ENCODE measurements at regions not wholly inside any gene's neighbourhood (a gene's known extent, or its start where the extent isn't known, plus 50 kb on each side); places are given as distances from the start of the nearest gene placed in this dataset.
A peak's percentile ranks its signal among the peaks of the same experiment; 100 is the strongest.

DNA sequence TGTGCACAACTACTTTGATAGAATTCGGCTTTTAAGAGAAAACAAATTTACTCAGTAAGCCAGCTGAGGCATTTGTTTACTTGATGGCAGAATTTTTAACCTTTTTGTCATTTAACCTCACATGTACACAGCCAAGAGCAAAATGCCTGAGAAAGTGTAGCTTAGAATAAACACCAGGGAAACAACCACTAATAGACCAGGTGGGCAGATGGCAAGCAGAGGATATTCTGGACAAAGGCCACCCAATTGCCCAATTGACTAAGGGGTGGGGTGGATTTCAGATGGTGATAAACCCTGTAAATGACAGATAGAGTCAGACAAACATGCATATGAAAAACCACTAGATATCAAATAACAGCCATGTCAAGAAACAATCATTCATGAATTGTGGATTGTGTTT, 190.7 kb upstream of the FBXL4 start:
- DNase-seq (ENCODE audit: low spot score) = no peak

DNA sequence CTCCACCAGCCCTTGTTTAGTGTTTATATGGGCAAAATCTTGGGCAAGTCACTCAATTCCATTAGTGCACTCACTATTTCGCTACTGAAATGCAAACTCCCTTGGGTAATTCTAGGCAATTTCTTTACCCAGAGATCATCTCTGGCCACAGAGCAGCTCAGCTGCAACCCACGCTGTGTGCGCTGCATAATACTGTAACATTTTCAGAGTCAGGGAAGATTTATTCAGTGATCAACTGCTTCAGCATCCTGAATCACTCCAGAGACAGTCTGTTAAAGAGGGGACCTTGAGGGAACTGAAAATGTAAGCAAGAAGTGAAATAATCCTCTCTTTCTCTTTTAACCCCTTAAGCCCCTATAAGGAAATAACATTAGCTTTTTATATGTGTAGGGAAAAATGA, 189.6 kb upstream of the FBXL4 start:
- no peak for DNase-seq (ENCODE audit: low spot score)

DNA sequence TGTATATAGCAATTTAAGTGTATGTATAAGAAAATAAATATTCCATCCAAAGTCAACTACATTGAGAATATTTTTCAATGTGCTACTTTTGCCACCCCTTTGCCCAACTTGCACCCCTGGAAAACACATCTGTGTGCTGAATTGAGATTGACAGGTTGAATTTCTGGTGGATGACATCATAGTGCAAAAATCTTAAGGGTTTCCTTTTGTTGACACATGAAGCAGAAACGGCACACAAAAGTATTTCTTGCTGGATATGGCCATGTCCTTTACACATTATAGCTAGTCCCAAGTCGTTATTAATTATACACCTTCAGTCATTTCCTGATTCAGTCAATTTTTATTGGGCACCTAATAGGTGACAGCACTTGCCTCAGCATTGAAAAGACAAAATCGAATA, 188.7 kb upstream of the FBXL4 start:
- DNase-seq (ENCODE audit: low spot score) = no peak

DNA sequence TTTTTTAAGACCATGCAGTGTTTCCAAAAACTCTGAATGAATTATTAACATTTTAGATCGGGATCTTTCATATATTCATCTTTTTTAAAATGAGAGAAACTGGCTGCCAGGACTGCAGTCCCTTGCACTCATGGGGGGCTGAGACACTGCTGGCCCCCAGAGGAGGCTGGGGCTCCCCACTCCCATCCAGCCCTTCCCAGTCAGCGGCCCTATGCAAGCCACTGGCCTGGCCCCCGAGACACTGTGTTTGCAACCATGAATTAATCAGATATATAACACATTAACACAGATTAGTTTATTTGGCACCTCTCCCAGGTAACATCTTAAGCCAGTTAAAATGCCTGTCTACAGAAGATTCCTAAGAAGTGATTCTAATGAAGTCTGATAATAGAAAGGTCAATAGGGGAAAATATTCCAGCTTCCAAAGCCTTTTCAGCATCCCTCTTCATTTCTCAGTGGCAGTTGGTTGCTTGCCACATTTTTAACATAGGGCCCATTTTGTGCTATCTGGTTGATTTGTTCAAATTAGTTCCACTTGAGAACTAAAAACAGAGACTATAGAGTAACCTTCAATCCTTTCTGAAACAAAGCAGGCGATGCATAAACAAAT, 184.4 kb upstream of the FBXL4 start:
- no peak for DNase-seq (ENCODE audit: low spot score)

DNA sequence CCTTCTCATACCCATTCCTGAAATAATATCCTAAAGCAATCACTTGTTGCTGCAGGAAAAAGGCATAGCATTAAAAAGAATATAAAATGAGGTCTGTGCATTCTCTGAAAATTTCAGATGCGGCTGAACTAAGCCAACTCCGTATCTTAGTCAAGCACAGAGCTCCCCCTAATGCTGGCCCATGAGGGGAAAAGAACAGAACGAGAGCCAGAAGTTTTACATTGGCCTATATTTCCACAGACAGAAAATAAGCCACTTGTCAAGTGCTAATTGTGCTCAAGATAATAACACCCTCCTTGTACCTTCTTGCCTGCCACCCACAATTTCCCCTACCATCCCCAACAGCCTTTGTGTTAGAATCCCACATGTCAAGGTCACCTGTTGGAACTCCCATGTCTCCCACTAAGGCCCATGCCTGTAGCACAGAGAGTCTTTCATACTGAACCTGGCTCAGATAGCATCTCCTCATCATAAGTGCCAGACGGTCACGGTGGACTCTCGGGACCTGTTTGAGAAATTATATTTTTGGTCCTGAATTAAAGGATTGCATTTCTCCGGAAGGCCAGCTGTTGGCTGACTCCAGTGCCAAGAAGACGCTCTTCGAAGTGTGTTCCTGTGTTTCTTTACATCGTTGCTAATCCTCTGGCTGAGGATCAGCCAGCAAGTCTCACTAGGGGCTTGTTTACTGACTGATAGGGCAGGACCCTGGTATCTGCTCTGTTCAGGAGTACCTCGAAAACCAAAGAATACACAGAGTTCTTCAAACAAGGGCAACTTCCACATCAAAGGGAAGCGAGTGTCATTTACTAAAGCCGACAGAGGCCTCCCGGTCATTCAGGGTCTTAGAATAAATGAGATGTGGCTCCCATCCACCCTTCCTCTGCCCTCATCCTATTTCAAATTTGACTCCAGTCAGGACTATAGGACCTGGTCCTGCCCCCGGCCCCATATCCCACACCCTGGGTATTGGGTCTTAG, 183.4 kb upstream of the FBXL4 start:
- no peak for DNase-seq (ENCODE audit: low spot score)

DNA sequence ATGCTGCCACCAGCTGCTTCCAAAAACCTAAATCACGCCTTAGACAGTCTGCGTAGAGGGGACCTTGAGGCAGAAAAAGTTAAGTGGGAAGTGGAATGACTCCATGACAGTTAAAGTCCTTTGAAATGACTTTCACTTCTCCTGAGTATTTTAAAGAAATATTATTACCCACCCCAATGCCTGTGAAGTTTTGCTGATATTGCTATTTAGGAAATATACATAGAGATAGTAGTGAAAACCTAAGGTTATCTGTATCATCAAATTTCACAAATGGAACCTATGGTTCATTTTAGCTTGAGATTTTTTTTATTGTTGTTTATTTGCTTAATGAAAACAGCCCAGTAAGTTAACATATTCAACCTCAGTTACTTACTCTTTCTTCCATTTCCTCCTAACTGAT, 182.1 kb upstream of the FBXL4 start:
- no peak for DNase-seq (ENCODE audit: low spot score)

DNA sequence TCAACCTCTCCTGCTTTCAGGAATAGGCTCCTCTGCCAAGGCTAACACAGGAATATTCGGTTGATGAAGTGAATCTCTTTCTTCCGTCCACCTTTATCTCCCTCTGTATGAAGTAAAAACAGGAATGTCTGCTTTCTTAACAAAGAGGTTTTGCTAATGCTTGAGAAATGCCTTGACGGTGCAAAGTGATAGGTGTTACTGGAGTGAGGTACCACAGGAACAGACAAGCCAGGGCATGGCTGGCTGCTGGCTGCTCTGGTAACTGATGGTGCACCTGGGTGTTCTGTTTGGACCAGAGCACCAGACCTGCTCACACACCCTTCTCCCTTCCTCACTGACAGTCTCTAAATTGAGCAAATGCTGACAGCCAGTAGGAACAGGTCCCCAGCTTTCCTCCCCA, 174.0 kb upstream of the FBXL4 start:
- no peak for DNase-seq (ENCODE audit: low spot score)

DNA sequence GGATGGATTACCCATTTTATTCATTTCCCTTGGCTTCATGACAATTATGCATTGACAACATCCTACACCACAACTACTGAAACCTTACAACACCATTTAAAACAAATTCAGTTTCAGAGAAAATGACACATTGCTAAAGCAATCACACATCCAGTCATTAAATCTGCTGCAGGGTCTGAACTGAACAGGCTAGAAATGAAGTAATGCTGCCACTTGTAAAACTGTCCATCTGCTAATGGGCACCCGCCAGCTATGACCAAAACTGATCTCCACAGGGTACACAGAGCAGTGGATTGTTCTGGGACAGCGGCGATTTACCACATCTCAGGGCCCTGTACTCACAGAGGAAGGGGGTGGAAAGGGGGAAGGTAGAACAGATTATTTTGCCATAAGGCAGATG, 172.9 kb upstream of the FBXL4 start:
- DNase-seq (ENCODE audit: low spot score) = peak; percentile 26

DNA sequence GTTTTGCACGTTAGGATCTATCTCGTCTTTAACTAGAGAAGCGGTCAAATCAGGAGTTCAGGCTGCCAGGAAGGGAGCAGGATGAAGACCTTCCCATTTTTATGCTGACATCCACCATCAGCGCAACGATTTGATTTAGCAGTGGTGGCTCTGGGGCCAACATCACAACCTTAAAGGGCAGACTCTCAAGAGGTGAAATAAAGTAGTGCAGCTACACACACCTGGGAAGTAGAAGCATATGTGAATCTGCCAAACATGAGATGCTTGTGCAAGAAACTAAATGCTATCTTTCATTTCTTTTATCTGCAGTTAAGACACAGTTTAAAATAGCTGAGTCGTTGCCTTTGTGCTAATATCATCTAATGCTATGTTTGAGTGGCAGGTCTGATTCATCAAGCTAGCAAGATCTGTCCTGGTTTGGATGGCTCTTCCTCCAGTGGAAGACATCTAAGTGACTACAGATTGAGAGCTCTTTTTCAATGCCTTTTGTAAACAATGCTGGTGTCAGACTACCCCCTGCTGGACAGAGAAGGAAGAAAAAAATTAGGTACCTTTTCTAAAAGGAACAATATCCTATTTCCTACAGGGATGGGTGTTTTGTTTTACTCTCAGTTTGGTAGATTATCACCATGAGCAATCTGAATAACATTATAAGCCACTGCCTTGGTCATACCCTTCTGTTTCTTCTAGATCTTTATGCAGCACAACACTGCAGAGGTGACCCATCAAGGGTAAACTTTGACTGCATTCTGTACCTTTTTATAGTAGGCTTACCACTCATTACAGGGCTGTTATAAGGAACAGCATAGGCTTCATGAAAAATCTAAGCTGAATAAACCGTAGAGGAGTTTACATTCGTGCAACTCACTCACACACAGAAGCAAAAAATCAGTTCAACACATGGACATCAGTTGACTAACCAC, 171.6 kb upstream of the FBXL4 start:
- peak; percentile 66 for DNase-seq (ENCODE audit: low spot score)

DNA sequence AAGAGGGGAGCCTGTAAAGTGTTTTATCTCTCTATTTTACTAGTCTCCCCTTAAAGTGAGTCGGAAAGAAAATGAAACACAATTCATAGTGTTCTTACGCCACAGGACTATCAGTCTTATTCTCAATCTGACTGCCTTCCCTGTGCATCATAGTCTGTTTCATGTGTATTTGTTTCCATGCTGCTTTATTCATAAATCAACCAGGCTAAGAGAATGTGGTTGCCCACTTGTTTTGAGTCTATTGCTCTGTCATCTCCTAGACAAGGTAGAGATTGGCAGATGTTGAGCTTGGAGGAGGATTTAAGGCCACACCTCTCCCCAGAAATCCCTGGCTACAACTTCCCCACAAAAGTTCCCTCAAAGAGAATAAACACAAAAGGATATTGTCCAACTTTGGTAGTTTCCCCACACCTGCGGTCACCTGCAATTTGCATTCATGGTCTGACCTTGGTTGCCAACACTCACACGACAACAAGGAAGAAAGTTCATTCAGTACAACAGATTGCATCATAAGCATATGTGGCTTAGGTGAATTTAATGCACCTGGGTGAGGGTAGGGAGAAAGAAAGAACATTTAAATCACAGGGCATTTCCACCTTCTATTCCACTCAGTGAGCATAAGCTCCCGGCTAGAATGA, 167.1 kb upstream of the FBXL4 start:
- DNase-seq (ENCODE audit: low spot score) = no peak

DNA sequence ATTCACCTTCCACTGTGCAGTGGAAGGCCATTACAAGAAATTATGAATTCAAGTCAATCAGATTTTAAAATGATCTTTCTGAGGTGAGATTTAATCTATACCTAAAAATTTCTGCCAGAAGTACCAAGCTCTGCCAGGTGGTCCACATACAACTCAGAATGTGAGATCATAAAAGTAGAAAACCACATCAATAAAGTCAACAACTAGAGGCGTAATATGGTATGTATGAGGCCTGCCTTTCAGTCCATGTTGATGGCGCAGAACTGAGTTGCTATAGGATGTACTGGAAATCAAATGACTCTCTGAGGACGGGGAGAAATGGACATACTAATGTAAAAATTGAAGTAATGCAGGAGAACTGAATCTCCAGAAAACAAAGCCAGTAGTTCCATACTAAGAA, 163.8 kb upstream of the FBXL4 start:
- no peak for DNase-seq (ENCODE audit: low spot score)

DNA sequence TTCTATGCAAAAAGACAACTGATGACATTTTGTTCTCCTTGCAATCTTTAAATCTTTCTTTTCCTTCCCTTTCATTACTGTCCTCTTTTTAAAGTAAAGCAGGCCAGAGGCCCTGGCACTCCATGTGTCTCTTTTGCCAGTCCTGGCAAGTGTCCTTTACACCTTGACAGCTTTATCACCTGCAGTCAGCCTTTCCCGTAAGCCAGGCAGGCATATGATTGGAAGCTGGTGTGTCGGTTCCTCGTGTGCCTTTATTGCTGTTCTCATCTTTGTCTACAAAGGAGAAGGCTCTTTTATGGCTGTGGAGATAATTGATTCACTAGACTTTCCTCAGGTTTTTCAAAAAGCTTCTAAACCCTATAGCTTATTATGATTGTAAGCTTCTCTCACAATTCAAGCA, 162.3 kb upstream of the FBXL4 start:
- no peak for DNase-seq (ENCODE audit: low spot score)

DNA sequence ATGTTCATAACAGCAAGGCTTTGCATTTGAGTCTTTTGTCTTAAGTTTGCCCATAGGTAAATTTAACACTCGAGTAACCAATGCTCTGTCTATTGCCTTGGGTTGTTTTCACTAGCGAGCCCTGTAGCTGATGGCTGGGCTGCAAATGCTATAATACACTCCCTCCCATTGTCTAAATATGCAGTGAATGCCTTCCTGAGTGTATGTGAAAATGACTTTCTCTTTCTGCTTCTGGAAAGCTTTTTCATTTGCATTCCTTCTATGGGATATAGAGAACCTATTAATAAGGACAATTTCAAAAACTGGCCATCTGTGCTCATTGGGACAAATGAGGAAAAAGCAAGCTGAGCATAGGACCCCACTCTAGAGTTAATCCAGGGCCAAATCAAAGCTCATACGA, 156.5 kb upstream of the FBXL4 start:
- no peak for DNase-seq (ENCODE audit: low spot score)

DNA sequence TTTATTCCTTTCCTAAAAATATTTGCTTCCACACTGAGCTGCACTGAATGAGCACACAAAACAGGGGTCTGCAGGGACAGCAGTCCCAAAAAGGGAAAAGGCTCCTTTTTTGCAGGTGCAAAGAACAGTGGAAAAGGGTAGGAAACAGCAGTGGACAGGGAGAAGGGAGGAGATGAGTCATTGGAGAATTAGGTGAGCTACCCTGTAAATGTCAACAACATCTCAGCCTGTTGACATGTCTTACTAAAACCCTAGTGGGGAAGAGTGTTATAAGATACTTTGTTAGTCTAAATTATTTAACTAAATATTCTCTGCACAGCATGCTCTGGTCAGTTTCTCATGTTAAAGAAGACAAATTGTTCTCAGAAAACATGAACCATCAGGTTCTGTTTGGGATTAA, 151.5 kb upstream of the FBXL4 start:
- no peak for DNase-seq (ENCODE audit: low spot score)

DNA sequence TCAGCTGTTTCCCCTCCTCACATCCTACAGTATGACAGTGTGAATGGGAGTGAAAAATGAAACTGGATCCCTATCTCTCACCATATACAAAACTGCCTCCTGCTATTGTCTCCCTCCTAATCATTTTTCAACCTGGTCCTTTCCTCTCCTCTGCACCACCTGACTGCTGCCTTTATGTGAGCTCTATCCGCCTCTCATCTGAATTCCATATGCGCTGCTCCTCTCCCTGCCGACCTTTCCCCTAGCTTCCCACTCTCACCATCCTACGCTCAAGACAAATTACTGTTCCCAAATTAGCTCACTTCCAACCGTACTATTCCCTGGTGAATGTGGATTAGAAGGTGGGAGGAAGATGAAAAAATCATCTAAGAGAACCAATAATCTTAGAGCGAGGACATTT, 148.4 kb upstream of the FBXL4 start:
- DNase-seq (ENCODE audit: low spot score) = no peak

DNA sequence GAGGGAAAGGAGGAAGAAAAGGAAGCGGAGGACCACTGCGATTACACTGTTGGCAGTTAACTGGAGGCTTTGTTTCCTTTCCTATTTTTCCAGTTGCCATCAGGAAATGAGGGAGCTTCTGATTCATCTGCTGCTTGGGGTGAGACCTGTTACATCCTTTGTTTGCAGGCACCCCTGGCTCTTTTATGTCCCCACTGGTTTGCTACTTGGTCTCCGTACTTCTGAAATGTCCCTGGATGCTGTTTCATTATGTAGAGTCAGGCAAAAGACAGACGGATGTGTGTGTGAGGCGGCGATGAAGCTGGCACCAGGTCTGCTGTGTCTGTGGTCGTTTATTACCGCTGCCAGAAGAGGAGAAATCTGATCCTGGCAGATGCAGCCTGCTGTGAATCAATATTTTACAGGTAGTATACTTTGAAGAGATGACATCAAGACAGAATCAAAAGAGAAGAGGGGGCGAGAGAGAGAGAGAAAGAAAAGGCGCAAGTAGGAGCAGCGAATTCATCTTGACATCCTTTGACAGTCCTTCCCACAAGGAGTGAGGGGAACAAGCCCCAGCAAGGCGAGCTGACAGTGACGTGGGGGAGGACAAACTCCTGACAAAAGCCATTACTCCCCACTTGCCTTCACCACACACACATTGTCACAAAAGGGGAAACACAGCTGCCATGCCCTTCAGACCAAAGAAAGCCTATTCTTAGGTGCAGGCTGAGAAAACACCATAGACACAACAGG, 145.9 kb upstream of the FBXL4 start:
- no peak for DNase-seq (ENCODE audit: low spot score)

DNA sequence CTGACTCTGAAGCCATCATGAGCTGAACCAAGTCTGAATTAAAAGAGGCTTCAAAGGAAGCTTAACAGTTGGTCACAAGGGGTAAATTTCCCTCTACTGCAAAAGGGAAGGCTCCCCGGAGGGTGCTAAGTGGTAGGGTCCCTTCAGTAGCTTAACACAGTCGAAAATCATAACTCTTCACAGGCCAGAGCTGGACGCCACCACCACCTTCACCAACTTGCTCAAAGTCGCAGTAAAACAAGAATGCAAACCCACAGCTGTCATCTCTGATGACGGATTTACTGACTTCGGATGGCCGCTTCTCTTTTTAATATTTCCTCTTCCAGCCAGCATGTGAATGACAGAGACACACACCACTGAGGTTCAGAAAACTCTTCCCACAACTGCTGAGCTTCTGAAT, 144.7 kb upstream of the FBXL4 start:
- no peak for DNase-seq (ENCODE audit: low spot score)

DNA sequence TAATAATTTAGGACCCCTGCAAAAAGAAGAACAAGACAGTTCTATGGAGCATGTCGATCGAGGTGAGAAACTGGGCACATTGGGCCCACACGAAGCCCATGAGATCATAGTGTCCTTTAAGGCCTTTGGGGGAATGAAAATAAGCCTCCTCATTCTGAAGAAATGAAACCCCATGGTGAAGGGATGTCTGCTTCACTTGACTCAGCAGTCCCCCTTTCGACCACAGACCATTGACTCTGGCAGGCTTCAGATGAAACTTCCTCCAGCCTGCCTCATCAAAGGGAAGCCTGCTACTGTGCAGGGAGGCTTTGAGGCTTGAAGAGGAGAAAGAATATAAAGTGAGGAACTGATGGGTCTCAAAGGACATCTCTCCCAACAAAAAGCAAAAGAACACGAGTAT, 144.2 kb upstream of the FBXL4 start:
- no peak for DNase-seq (ENCODE audit: low spot score)

DNA sequence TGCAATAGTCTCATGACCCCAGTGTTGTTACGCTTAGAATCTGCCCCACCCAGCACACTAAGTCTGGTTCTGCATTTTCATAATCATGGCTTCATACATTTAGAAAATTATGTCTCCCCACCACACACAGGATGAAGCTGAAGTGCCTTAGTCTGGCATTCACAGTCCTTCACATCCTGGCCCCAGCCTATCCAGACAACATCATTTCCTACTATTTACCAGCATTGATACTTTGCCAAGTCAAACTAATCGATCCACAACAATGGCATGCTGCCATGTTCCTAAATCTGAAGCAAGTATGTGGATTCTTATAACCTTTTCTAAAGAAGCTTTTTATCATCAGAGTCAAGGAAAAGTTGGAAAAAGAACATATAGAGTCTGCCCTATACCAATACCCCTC, 132.4 kb upstream of the FBXL4 start:
- no peak for DNase-seq (ENCODE audit: low spot score)

DNA sequence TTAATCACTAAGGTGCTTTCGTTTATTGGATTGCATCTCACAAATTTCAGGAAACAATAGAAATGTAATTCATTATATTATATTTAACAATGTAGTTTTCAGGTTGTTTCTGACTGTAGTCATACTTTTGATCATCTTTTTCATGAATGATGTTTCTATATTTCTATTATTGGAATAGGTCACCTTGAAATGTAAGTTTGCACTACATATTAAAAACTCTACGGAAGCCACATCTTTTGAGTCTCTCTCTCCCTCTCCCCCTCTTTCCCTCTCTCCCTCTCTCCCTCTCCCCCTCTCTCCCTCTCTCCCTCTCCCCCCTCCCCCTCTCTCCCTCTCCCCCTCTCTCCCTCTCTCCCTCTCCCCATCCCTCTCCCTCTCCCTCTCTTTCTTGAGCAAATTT, 131.3 kb upstream of the FBXL4 start:
- DNase-seq (ENCODE audit: low spot score) = no peak

DNA sequence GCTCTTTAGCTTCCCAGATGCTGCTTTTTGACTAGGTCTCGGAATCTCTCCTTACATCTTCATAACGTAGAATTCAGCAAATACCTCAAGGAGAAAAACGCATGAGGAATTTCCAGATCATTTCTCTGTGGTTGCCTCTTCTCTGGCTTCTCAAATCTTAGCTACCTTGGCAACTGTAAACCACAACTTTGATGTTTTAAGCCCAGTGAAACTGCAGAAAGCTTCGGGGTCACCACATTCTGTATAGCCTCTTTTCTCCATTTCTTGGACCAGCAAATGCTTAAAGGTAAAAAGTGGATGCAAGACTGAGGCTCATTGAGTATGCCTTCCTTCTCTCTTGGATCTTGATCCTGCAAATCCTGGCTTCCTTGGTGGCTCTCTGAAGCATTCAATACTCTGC, 125.5 kb upstream of the FBXL4 start:
- no peak for DNase-seq (ENCODE audit: low spot score)
